ELF-1 (cell line): ENCODE measurements at regions not wholly inside any gene's neighbourhood (a gene's known extent, or its start where the extent isn't known, plus 50 kb on each side); places are given as distances from the start of the nearest gene placed in this dataset.
"Not testable (repeated sequence)": the region's sequence is repeated elsewhere in the genome, so short reads cannot be mapped to it uniquely, and the experiment has no call there.

Experiments
- DNase-seq: peaks from one replicate; pipeline ENCODE4 v3.0.0-alpha.2; 2016; ENCODE audit warnings: low read depth, low spot score

GRCh38 chr11:70548976-70549375, 150.6 kb downstream of the CTTN start:
- DNase-seq, result peak; percentile 59

- DNase-seq, result no peak
Measured at GRCh38 chr11:70549386-70549785, 151.1 kb downstream of the CTTN start.

DNA sequence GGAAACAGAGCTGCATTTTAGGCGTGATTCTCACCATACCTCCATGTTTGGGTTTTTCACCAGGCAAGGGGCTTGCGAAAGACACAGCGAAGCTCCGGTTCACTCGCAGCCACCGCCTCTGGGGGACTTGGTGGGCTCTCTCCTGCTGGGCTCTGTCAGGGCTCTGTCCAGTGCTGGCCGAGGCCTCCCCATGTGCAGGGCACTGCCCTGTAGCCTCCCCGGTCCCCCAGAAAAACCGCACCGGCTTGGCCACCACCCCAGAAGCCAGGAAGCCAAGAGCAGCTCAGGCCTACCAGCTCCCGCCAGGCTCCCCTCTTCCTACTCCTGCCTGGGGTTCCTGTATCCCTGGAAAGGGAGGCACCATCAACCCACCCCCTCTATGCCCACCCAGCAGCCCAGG, 151.5 kb downstream of the CTTN start:
- DNase-seq, result no peak

DNA sequence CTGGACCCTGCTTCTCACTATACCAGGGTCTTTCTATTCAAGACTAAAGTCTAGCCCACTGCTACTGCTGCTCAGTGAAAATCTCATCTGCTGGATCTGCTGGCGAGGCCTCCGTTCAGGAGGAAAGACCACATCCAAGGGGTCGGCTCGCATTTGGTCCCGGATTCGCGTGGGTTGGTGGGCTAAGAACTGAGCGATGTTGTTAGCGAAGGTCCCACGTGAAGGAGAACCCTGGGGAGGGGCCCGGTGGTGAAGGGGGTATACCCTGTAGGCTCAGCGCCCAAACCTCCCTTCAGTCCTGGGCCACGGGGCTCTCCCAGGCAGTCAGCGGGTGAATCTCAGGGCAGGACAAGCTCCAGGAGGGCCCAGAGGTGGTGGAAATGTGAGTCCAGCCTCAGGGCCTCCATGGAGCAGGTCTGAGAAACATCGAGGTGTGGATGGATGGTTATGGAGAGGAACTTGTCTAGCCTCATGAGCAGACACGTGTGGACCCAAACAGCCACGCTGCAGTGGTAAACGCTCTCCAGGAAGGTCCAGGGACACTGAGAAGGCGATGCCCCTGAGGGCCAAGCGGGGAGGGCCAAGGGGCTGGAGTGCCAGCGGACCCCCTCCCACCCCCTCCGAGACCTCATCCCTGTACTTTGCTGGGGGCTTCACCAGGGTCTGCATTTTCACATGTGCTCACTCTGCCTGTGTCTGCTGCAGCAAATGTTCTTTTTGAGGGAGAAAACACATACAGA, 152.3 kb downstream of the CTTN start:
- no peak for DNase-seq

DNA sequence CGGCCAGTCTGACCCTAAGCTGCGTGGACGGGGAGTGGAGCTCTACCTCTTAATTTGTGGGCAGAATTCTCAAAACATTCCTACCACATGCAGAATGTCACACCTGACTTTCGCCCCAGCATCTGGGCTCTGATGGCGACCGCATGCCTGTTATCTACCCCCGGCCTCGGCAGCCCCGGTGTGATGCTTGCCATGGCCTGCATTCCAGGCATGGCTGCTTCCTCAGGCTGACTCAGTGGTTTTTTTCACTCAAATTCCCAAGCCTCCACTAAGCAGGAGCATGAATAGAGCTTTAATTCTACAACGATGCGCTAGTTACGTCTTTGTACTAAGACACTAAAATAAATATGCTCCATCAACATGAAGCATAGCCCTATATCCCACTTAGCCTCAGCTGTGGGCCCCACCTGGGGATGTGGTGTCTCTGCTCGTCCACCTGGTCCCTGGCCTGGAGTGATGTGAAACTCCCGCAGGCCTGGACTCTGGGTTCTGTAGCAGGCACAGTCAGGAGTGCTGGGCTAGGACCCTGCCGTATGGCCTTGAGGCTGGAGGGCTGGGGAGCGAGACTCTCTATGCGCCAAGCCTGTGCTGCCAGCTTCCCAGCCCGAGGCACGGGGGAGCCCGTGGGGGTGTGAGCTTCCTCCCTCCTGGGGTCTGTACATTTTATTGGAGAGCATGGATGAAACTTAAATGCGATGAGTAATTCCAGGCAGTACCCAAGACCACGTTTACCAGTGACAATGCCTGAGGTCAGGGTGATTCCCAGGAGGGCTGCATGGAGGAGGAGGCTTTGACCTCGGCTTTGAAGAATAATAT, 153.2 kb downstream of the CTTN start:
- no peak for DNase-seq

- no peak for DNase-seq
Measured at GRCh38 chr11:70552167-70553150, 154.1 kb downstream of the CTTN start.

- no peak for DNase-seq
Measured at GRCh38 chr11:70555078-70555477, 156.7 kb downstream of the CTTN start.

DNA sequence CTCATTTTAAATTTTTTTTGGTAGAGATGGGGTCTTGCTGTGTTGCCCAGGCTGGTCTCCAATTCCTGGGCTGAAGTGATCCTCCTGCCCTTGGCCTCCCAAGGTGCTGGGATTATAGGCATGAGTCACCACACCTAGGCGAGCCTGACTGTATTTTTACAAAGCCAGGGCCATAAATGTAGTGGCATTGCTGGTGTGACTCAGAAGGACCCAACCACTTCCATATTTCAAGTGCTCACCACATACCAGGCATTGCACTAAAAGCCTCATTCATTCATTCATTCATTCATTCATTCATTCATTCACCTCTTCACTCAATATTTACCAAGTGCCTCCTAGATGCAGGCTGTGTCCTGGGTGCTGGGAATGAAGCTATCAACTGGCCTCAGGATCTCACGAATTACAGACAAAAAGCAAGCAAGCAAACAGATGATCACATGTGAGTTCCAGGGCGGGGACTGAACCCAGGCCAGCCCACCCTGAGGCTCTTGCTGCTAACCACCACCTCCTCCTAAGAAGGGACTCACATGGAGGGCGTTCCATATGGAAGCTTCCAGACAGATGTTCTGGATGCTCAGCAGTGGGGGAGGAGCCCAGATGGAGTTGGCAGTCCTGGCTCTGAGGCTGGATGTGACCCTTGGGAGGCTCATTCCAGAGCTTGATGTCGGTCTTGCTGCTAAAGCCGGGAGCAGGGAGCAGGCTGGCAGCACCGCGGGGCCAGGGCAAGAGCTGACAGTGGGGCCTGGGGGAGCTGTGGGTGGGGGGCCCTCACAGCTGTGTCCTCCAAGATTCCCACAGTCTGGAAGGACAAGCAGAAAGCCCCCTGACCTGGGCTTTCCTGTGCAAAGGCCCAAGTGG, 158.8 kb downstream of the CTTN start:
- no peak for DNase-seq

- no peak for DNase-seq
Measured at GRCh38 chr11:70557742-70558485, 159.6 kb downstream of the CTTN start.

DNA sequence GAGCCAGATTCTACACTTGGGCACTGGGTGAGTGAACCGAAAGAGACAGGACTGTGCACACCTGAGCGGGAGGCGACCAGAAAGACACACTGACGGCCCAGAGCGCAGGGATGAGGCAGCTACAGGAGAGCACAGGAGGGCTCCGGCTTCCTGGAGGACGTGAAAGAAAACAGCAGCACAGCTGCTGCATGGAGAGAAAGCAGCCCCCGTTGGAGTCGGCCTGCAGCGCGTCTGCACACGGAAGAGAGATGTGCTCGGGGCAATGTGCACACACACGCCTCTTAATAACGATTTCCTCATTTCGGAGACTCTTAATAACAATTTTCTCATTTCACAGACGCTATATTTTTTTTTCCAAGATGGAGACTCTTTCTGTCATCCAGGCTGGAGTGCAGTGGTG, 160.4 kb downstream of the CTTN start:
- DNase-seq, result no peak

DNA sequence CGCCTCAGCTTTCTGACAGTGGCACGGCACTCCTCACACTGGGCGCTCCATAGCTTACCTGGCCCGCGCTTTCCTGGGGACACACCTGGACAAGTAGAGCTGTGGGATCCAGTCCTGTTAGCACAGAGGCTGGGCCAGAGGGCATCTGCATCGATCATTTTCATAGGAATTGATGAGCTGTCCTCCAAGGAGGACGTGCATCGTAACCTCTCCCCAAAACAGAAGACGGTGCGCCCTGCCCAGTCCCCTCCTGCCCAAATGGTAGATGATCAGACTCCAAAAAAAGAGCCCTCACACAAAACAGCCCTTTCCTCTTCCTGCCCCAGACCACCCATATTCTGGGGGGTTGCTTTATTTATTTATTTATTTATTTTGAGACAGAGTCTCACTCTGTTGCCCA, 161.2 kb downstream of the CTTN start:
- DNase-seq, result no peak

DNA sequence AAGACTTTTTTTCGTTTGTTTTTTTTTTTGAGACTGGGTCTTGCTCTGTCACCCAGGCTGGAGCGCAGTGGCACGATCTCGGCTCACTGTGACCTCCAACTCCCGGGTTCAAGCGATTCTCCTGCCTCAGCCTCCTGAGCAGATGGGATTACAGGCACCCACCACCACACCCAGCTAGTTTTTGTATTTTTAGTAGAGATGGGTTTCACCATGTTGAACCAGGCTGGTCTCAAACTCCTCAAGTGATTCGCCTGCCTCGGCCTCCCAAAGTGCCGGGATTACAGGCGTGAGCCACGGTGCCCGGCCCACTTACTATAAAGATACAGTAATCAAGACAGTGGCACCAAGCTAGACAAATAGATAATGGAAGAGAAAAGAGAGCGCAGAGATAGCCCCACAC, 162.3 kb downstream of the CTTN start:
- DNase-seq, result not testable (repeated sequence)

DNA sequence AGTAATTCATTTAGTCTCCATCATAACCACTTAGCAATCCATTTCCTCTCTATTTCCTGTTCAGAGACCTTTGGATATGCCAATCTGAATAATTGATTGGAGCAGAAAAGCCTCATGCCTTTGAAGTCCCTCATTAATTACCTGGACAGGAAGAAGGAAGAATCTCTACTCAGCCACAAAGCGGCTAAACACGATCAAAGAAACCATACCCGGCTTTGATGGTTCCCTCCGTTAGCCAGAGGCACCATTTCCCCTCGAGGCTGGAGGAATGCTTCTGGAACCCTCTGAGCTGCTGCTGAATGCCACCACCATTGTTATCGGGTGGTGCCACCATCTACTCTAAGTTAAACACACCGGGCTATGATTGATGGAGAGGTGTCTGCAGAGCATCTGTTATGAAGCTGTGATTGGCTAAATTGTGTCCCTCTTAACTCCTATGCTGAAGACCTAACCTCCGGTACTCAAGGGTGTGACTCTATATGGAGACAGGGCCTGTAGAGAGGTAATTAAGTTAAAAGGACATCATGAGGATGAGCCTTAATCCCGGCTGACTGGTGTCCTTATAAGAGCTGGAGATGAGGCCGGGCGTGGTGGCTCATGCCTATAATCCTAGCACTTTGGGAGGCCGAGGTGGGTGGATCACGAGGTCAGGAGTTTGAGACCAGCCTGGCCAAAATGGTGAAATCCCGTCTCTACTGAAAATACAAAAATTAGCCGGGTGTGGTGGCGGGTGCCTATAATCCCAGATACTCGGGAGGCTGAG, 168.6 kb downstream of the CTTN start:
- no peak for DNase-seq

DNA sequence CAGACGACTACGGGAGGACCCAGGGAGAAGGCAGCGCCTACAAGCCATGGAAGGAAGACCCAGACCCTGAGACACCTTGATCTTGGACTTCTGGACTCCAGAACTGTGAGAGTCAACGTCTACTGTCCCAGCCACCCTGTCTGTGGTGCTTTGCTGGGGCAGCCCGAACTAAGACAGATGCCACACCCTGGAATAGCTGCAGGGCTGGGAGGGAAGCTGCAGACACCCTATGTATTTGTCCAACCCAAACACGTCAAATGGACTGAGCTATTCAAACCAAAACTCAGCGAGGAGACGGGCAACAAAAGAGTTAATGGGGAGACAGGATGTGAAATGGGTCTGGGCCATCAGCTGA, 169.3 kb downstream of the CTTN start:
- DNase-seq, result no peak

GRCh38 chr11:70568035-70568813, 169.9 kb downstream of the CTTN start:
- peak; percentile 81 for DNase-seq

- no peak for DNase-seq
Measured at GRCh38 chr11:70568814-70569617, 170.7 kb downstream of the CTTN start.

GRCh38 chr11:70569618-70569890, 171.2 kb downstream of the CTTN start:
- DNase-seq, result no peak

DNA sequence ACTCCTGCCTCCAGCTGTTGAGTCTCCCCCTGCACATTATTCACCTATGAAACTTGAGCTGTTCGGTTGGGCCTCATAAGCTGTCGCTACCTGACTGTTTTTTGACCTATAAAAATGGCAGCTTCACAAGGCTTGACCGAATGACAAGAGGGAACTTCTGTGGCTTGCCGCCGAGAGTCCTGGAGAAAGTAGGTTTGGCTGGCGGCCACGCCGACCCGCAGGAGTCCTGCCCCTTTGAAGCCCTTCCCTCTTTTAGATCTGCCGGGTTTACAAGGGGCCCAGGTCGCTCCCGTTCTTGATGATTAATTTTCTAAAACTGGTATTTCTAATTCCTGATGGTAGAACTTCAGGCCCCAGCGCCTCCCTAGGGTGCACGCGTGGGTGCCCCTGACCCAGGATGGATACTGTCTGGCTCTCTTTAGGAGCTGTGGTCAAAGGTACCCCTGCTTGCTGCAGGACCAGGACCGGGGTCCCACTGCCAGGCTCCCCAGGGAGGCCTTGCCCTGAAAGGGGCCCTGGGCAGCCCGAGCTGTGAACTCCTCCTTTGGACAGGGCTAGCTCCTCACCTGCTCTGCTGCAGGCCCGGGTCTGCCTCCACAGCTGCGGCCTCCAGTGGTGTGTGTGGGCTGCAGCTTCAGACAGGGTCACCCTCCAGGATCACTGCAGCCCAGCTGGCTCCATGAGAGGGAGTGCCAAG, 171.8 kb downstream of the CTTN start:
- no peak for DNase-seq
